ENCODE measurements at regions not wholly inside any gene's neighbourhood (a gene's known extent, or its start where the extent isn't known, plus 50 kb on each side); places are given as distances from the start of the nearest gene placed in this dataset.
"Not testable (repeated sequence)": the region's sequence is repeated elsewhere in the genome, so short reads cannot be mapped to it uniquely, and the experiment has no call there.

- no peak for DNase-seq
These were observed 91.9 kb upstream of the PRR23C start for GRCh38 chr3:139136469-139137202.

- no peak for DNase-seq
These were observed 95.9 kb upstream of the PRR23C start for GRCh38 chr3:139140553-139140952.

GRCh38 chr3:139145980-139146379, 101.3 kb upstream of the PRR23C start:
- DNase-seq, result not testable (repeated sequence)

GRCh38 chr3:139151530-139151929, 106.8 kb upstream of the PRR23C start:
- no peak for DNase-seq

GRCh38 chr3:139153434-139153833, 108.7 kb upstream of the PRR23C start:
- DNase-seq, result not testable (repeated sequence)

GRCh38 chr3:139157161-139157932, 112.7 kb upstream of the PRR23C start:
- no peak for DNase-seq

GRCh38 chr3:139159356-139159755, 114.7 kb upstream of the PRR23C start:
- no peak for DNase-seq

- no peak for DNase-seq
These were observed 128.8 kb upstream of the PRR23C start for GRCh38 chr3:139173372-139174108.

- no peak for DNase-seq
These were observed 135.8 kb upstream of the PRR23C start for GRCh38 chr3:139180489-139180888.

GRCh38 chr3:139182143-139182542, 137.5 kb upstream of the PRR23C start:
- DNase-seq, result no peak

- DNase-seq, result no peak
These were observed 137.9 kb upstream of the PRR23C start for GRCh38 chr3:139182598-139182997.

GRCh38 chr3:139185527-139185926, 140.8 kb upstream of the PRR23C start:
- DNase-seq, result no peak

- no peak for DNase-seq
These were observed 142.5 kb upstream of the PRR23C start for GRCh38 chr3:139187154-139187553.

GRCh38 chr3:139187648-139188047, 143.0 kb upstream of the PRR23C start:
- no peak for DNase-seq

- no peak for DNase-seq
These were observed 145.3 kb upstream of the PRR23C start for GRCh38 chr3:139189943-139190342.

GRCh38 chr3:139194421-139194820, 149.4 kb upstream of the MRPS22 start:
- DNase-seq, result not testable (repeated sequence)

GRCh38 chr3:139196146-139196545, 147.7 kb upstream of the MRPS22 start:
- not testable (repeated sequence) for DNase-seq

GRCh38 chr3:139197251-139197650, 146.6 kb upstream of the MRPS22 start:
- DNase-seq, result no peak

GRCh38 chr3:139198186-139198585, 145.6 kb upstream of the MRPS22 start:
- no peak for DNase-seq

- DNase-seq, result no peak
These were observed 144.9 kb upstream of the MRPS22 start for GRCh38 chr3:139198929-139199328.

- DNase-seq, result no peak
These were observed 144.3 kb upstream of the MRPS22 start for GRCh38 chr3:139199421-139200010.

GRCh38 chr3:139201446-139202225, 142.2 kb upstream of the MRPS22 start:
- DNase-seq, result no peak
